HG03439 (cell line): ENCODE measurements at regions not wholly inside any gene's neighbourhood (a gene's known extent, or its start where the extent isn't known, plus 50 kb on each side); places are given as distances from the start of the nearest gene placed in this dataset.
"Not testable (repeated sequence)": the region's sequence is repeated elsewhere in the genome, so short reads cannot be mapped to it uniquely, and the experiment has no call there.

ENCODE experiments used
- ATAC-seq: cut with Tn5 transposase; IDR thresholded peaks from one replicate; pipeline ENCODE4 v1.9.1; 2021; ENCODE audit warnings: mild to moderate bottlenecking, moderate library complexity; ENCODE audit not compliant: unreplicated experiment

GRCh38 chr4:140219567-140219966 lies 65.6 kb upstream of the MAML3 start:
- no peak for ATAC-seq

GRCh38 chr4:140219070-140219469 lies 65.1 kb upstream of the MAML3 start:
- not testable (repeated sequence) for ATAC-seq

DNA sequence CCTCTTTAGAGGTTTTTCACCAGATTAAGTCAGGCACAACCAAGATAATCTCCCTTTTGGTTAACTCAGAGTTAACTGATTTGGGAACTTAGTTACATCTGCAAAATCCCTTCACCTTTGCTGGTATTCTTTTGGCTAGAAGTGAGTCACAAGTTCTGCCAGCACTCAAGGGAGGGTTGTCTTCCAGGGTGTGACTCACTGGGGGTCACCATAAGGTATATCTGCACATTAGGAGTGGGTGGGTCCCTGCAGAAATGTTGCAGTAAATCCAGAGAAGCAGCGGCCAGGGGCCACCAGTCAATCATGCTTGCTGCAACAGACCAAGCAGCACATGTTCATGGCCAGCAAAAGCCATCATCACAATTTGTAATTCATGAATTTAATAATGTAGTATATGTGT lies 59.8 kb upstream of the MAML3 start:
- ATAC-seq: no peak

- ATAC-seq: no peak
Observed at GRCh38 chr4:140213116-140213515, 59.1 kb upstream of the MAML3 start.

DNA sequence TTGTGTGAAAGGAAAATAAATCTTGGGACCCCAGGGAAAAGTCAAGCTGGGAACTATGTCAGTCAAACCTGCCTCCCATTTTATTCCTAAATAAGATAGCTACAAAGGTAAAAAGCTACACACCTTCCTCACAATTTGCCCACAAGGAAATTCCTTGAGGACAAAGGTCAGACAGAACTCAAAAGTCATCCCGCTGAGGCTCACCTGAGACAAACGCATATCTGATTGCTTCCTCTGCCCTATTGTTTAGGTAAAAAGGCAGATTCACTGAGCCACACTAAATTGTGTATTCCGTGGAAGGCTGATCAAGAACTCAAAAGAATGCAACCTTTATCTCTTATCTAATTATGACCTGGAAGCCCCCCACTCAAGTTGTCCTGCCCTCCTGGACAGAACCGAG lies 58.7 kb upstream of the MAML3 start:
- no peak for ATAC-seq

- no peak for ATAC-seq
Observed at GRCh38 chr4:140212194-140212593, 58.2 kb upstream of the MAML3 start.

DNA sequence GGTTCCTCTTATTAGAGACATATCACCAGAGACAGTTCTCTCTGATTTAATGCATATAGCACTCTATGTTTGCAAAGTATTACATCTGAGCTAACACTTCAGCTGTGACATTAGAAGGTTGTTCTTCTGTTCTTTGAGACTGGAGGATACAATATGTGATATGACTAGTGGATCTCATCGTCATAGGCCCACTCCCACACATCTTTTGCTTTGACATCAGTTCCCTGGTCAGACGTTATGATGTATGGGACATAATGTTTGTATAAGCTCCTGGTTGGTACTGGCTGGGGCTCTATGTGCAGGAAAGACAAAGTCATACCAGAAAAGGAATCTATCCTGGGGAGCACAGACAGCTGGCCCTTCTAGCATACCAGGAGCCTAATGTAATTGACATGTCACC lies 57.7 kb upstream of the MAML3 start:
- no peak for ATAC-seq

DNA sequence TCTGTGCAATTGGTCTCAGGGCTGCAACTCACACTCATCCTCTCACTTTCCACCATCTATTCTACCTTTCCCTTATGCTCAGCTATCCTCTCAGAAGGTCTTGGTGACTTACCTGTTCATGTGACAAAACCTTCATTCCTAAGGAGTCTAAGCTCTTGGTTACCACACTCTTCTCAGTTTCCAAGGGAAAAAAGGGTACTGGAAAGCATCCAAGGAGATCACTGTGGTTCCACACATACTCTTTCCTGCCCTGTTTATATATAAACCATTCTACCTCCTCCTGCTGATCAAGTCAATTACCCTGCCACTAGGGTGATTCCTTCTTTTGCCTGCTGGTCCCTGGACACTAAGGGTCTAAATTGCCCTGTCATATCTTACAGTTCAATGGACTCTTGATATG lies 57.2 kb upstream of the MAML3 start:
- no peak for ATAC-seq

DNA sequence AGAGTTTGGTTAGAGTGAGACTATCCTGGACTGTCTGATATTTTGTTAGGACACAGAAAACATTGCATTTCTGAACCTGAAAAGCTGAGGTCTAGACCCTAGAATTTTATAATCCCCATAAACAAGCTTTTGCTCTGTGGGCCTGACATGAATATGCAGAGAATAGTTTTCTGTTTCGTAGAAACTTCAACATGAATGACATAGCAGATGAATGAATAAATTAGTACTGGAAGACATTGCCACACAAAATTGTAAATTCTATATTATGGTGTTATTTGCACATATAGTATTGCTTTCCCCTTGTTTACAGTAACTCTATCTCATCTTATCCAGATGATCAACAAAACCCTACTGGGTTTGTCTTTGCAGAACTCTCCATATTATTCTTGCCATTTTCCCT lies 54.9 kb upstream of the MAML3 start:
- no peak for ATAC-seq
